Tibial nerve (tissue), 3 donors: ENCODE measurements at regions not wholly inside any gene's neighbourhood (a gene's known extent, or its start where the extent isn't known, plus 50 kb on each side); places are given as distances from the start of the nearest gene placed in this dataset.

Source experiments
- CTCF ChIP-seq, 5 experiments: fragments of 200-600 bp in 3 of 5; fragments of 450-650 bp in 2 of 5; sonication (generic) in 3 of 5; IDR thresholded peaks; one replicate each; pipeline ENCODE4 v1.5.1; 2016 to 2019; ENCODE audit warnings: antibody characterized with exemption in 5 of 5, mild to moderate bottlenecking in 3 of 5, moderate library complexity in 2 of 5
- POLR2A ChIP-seq, 2 donors: fragments of 450-650 bp; IDR thresholded peaks; one replicate each; pipeline ENCODE4 v1.6.1; 2017; ENCODE audit warnings: antibody characterized with exemption in 2 of 2, mild to moderate bottlenecking in 2 of 2, moderate library complexity in 2 of 2

GRCh38 chr1:99580451-99580850 is 65.5 kb upstream of the PALMD start:
- TF ChIP-seq CTCF (IDR thresholded peaks at IDR 0.05) (no peak), POLR2A (IDR thresholded peaks at IDR 0.05) (no peak)
